ENCODE measurements at regions not wholly inside any gene's neighbourhood (a gene's known extent, or its start where the extent isn't known, plus 50 kb on each side); places are given as distances from the start of the nearest gene placed in this dataset.

DNA sequence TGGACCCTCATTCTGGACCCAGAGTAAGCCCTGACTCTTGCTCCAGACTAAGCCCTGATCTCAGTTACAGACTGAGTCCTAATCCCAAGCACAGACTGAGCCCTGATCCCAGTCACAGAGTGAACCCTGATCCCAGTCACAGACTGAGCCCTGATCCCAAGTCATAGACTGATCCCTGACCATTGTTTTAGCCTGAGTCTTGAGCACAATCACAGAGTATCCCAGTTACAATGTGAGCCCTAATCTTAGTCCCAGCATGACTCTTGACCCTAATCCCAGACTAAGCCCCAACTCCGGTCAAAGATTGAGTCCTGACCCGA lies 240.6 kb downstream of the RBM19 start:
- no peak for TF ChIP-seq POLR2A (IDR thresholded peaks at IDR 0.05)
- TF ChIP-seq, protein P1, sequence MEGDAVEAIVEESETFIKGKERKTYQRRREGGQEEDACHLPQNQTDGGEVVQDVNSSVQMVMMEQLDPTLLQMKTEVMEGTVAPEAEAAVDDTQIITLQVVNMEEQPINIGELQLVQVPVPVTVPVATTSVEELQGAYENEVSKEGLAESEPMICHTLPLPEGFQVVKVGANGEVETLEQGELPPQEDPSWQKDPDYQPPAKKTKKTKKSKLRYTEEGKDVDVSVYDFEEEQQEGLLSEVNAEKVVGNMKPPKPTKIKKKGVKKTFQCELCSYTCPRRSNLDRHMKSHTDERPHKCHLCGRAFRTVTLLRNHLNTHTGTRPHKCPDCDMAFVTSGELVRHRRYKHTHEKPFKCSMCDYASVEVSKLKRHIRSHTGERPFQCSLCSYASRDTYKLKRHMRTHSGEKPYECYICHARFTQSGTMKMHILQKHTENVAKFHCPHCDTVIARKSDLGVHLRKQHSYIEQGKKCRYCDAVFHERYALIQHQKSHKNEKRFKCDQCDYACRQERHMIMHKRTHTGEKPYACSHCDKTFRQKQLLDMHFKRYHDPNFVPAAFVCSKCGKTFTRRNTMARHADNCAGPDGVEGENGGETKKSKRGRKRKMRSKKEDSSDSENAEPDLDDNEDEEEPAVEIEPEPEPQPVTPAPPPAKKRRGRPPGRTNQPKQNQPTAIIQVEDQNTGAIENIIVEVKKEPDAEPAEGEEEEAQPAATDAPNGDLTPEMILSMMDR (IDR thresholded peaks at IDR 0.05) = no peak
- DNase-seq = no peak
- no peaks in the 10 kb centered on the region for H3K27me3 ChIP-seq
- no peaks in the 10 kb centered on the region for H3K36me3 ChIP-seq
- H3K4me1 ChIP-seq = no peaks in the 10 kb centered on the region
- no peak overlapping the region for H3K27ac ChIP-seq
- H3K9me3 ChIP-seq = no peaks in the 10 kb centered on the region
- H3K4me3 ChIP-seq = no peak overlapping the region

DNA sequence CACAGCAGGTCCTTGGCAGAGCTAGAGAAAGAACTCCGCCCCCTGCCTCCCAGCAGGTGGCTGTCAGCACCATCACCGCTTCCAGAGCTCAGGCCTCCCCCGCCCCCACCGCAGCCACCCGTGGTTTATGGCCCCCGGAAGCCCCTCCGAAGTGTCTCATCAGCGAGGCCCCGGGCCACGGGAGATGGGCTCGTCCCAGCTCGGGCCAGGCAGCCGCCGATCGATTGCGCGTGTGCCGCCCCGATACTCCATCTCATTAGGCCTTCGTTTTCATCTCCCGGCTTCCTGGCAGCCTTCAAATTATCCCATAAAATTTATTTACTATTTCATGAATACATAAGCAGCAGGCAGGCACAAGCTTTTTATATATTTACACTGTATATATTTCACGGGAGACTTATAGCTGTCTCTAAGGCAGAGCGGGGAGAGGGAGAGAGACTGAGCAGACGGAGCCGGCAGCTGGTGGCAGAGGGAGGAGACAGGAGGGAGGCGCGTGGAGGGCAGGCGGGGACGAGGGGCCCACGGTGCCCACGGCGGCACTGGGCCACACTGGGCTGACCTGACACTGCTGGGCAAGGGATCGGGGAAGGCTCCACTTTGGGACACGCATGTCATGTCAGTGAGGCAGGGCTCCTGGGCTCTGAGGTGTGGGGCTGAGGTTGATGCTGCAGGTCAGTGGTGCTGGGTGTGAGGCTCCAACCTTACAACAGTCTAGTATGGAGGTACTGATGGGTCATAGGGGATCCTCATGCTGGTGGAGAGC lies 241.2 kb downstream of the RBM19 start:
- no peak for DNase-seq
- Histone ChIP-seq H3K4me1 (no peaks in the 10 kb centered on the region), H3K36me3 (no peaks in the 10 kb centered on the region), H3K4me3 (no peak overlapping the region), H3K9me3 (no peaks in the 10 kb centered on the region), H3K27me3 (no peaks in the 10 kb centered on the region), H3K27ac (no peak overlapping the region)
- TF ChIP-seq POLR2A (IDR thresholded peaks at IDR 0.05) = no peak
- TF ChIP-seq, protein P1 (IDR thresholded peaks at IDR 0.05) = no peak

DNA sequence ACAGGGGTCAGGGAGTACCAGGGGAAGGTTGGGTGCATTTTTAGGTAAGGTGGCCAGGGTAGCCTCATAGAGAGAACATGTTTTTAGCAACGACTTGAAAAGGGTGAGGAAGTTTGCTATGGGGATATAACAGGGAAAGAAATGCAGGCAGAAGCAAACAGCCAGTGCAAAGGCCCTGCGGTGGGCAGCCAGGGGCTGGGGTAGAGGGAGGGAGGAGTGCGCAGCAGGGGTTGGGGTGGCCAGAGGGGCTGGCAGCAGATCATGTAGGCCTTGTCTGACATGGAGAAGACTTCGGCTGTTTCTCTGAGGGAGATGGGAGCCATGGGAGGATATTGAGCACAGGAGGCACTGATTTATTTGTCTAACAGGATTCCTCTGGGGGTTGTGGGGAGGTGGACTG lies 242.5 kb downstream of the RBM19 start:
- H3K36me3 ChIP-seq = no peaks in the 10 kb centered on the region
- H3K9me3 ChIP-seq = no peaks in the 10 kb centered on the region
- no peaks in the 10 kb centered on the region for H3K27me3 ChIP-seq
- TF ChIP-seq POLR2A (IDR thresholded peaks at IDR 0.05) = no peak
- TF ChIP-seq, protein P1 (IDR thresholded peaks at IDR 0.05) = no peak
- H3K27ac ChIP-seq = no peak overlapping the region
- no peaks in the 10 kb centered on the region for H3K4me1 ChIP-seq
- no peak overlapping the region for H3K4me3 ChIP-seq
- DNase-seq = no peak

DNA sequence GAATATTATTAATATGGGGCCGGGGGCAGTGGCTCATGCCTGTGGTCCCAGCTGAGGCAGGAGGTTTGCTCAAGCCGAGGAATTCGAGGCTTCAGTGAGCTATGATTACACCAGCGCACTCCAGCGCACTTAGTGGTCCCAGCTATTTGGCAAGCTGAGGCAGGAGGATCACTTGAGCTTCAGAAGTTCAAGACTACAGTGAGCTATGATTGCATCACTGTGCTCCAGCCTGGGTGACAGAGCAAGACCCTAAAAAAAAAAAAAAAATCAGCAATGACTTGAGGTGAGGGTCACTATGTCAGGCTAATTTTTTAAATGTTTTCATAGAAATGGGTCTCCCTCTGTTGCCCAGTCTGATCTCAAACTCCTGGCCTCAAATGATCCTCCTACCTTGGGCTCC lies 243.4 kb downstream of the RBM19 start:
- Histone ChIP-seq H3K9me3 (no peaks in the 10 kb centered on the region), H3K27ac (no peak overlapping the region), H3K27me3 (no peaks in the 10 kb centered on the region), H3K4me1 (no peaks in the 10 kb centered on the region), H3K36me3 (no peaks in the 10 kb centered on the region), H3K4me3 (no peak overlapping the region)
- DNase-seq = no peak
- TF ChIP-seq, protein P1 (IDR thresholded peaks at IDR 0.05) = no peak
- TF ChIP-seq POLR2A (IDR thresholded peaks at IDR 0.05) = no peak

DNA sequence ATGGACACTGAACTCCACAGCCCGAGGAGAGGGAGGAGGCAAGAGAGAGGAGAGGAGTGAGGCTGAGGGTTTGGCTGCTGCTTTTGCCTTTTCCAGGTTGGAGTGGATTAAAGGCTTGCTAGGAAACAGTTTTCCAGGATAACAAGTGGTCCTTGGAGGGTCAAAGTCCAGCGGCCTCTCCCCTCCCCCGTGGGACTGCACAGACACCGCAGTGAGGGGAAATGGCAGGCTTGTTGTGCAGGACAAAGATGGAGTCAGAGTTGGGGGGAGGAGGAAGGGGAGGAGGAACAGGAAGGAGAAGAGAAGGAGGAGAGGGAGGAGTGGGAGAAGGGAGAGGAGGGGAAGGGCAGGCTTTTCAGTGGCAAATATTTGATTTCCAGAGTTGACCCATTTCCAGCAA lies 245.5 kb downstream of the RBM19 start:
- DNase-seq = no peak
- no peaks in the 10 kb centered on the region for H3K27me3 ChIP-seq
- TF ChIP-seq, protein P1 (IDR thresholded peaks at IDR 0.05) = no peak
- no peak for TF ChIP-seq POLR2A (IDR thresholded peaks at IDR 0.05)

More for the DNA sequence above, 245.5 kb downstream of the RBM19 start:
- Histone ChIP-seq H3K4me3 (no peak overlapping the region), H3K4me1 (no peaks in the 10 kb centered on the region), H3K36me3 (no peaks in the 10 kb centered on the region), H3K27ac (no peak overlapping the region), H3K9me3 (no peaks in the 10 kb centered on the region)
